ENCODE measurements at regions not wholly inside any gene's neighbourhood (a gene's known extent, or its start where the extent isn't known, plus 50 kb on each side); places are given as distances from the start of the nearest gene placed in this dataset.

DNA sequence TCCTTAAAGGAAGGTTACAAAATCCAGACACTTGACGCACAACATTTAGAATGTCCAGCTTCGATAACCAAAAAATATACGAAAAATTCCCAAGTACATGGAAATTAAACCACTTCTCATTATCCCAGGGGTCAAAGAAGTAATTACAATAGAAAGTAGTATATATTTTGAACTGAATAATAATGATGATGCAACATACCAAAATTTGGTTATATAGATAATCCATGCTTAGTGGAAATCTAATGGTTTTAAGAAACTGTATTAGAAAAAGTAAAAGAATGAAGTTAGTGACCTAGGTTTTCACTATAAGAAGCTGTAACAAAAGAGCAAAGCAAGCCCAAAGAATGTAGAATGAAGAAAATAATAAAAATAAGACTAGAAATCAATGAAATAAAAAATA lies 204.0 kb upstream of the PUM3 start:
- DNase-seq: no peak

DNA sequence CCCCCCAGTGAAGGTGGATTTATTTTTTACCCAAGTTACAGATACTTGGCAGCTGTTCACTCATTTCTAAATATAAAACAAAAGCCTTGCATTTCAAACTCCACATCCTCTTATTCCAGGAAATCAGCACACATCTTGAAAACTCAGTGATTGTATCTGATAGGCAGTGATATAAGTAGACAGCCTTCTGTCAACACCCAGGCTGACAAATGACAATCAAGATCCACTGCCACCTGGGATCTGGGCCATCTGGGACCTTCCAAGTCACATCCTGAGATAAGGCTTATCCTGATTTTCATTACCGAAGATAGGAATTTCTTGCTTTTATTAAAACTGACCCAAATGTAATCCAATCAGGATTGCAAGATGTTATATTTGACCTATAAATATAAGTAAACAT lies 201.3 kb upstream of the PUM3 start:
- no peak for DNase-seq

DNA sequence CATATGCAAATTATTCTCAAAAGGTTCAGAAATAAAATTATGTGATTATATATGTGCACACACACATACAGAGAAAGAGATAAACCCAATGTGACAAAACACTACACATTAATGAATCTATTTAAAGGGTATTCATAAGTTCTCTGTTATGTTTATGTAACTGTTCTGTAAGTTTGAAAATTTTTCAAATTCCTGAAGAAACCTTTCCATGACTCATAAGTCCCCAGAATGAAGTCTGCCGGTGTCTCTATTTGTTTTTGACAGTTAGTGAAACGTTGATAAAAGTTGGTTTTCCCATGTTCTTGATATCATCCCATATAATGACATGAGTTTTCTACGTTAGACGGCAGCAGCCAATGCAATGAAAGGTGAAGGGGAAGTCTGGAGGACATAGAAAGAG lies 199.5 kb upstream of the PUM3 start:
- DNase-seq: no peak

DNA sequence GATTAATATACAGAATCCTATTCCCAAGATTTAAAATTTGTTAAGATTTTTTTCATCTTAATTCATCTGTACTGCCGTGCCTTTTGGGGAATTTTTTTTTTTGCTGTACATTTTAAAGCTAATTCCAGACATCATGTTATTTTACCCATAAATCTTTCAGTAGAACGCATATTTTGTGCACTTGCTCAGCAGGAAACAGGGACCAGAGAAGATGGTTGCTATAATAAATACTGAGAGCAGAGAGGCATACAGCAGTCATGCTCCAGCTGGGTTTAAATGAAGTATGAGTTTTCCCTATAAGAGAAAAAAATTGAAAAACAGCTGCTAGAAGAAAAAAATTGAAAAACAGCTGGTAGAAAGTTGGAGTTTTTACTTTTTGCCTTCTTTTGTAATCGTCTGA lies 196.9 kb upstream of the PUM3 start:
- no peak for DNase-seq

DNA sequence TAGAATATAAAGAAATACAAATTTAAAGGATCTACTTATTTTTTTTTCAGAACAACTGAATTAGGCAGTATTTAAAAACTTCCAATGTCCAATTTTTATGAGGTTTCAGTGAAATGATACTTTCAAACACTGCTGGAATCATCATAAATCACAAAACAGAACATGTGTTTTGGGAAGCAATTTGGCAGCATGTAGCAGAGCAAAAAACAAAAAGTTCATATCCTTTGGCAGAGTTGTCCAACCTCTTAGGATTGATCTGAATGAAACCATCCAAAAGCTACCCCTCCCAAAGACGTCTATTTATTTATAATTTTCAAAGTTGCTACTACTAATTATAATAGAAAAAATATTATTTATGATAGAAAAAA lies 192.4 kb upstream of the PUM3 start:
- no peak for DNase-seq

DNA sequence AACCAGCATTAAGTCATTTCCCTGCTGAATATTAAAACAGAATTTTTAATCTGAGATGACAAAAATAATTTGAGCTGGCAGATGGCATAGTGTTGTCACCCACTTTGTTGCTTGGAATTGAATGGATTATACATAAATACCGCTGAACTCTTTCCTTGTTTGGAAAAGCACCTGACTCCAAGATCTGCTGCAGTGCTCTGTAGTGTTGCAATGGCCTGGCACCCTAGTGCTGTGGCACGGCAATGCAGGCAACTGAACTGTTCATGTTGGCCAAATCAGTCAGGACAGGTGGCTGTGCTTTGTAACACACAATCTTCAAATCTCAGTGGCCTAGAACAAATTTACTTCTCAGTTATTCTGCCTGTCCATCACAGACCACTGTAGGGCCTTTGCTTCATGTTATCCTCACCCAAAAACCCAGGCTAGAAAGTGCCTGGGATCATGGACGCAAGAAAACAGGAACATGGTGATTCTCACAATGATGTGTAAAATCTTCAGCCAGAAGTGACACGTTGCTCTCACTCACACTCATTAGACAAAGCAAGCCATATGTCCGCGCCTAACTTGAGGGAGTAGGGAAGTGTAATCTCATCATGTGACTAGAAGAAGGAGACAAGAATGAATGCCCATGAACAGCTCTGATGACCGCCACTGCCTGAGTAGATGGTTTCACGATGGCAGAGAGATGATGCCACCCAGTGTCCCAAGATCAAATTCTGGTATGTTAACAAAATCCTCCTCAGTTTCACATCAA lies 191.9 kb upstream of the PUM3 start:
- no peak for DNase-seq

DNA sequence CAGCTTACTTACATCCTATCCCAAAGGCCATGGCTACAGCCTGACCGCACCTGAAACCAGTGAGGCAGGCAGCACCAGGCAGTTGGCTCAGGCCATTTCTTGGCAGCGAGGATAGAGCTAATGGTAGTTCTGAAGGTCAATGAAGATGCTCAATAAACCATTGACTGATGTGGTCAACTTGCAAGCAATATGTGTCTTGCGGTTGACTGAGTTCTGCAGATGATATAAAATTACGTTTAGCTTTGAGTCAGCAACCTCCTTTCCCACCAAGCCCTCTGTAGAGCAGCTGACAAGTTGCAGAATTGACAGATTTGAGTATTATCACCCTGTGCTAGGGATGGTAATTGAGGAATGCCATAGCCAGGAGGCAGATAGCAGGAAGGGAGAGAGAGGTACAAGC lies 189.0 kb upstream of the PUM3 start:
- no peak for DNase-seq

DNA sequence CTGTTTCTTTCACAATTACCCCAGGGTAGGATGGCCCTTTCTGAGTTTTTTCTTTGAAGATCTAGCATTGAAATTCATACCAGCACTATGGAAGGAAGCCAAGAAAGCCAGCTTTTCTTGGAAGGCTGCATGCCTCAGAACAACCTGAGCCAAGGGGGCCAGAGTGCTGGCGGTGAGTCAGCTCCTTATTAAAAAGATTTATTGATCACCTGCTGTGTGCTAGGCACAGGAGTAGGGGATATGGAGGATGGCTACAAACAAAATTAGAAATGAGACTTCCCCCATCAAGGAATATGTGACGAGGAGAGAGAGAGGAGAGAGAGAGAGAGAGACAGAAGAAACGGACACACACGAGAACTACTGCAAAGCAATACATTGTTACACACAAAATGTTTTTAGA lies 184.6 kb upstream of the PUM3 start:
- no peak for DNase-seq

DNA sequence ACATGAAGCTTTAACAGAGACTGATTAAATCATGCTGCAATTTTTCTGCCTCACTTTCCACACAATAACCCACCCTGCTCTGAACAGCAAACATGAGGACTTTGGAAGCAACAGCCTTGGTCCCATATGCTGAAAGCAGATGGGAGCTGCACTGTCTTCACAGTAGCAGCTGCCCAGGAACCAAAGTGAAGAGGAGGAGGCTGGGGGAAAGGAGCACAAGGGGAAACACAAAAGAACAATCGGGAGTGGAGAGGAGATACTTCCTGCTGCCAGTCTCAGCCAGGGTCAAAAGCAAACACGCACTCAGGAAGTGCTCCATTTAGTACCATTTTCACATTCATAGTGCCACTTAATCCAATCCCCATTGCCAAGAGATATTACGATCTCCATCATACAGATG lies 183.3 kb upstream of the PUM3 start:
- DNase-seq: no peak

DNA sequence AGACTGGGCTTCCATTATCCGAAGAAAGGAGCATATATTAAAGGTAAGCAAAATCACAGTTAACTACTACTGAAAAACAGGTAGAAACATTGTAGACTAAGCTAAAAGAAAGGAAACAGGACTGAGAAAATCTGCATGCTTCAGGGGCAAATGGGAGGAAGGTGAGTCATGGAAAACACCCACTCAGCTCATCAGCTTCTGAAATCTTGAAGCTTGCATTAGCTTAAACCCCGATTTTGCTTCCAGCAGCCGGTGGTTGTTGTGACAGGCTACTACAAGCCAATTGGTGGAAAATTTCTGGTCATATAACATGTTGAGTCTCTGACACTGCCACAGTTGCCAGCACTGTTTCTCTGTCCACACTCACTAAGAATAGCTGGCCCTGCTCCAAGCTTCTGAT lies 179.6 kb upstream of the PUM3 start:
- DNase-seq: no peak

DNA sequence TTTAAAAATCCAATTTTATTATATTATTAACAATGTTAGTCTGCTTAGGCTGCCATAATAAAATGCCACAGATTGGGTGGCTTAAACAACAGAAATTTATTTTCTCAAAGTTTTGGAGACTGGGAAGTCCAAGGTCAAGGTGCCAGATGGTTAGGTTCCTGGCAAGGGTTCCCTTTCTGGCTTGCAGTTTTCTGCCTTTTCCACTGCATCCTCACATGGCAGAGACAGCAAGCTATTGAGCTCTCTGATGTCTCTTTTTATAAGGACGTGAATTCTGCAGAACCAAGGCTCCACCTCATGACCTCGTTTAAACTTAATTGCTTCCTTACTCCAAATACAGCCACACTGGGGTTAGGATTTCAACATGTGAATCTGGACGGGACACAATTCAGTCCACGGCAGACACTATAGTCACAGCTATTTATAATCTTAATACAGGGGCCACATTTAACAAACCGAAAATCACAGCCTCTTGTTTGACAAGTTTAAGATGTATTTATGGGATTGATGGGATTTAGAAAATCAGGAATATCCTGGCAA lies 174.9 kb upstream of the PUM3 start:
- no peak for DNase-seq

DNA sequence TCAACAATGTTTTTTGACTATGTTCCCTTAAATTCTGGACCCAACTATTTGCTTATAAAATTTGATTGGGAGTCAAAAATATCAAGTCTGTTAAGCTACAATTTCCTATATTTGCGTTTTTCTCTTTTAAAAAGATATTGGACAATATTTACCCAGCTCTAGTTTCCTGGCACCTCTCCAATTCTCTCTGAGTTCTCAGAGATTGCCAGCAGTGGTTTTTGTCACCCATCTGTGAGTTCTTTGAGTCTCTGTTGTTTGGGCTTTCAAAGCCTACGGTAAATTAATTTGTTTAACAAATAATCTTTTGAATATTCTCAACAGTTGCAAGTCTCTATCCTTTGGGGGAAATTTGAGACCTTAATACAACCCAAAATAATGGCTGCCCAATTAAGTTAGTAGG lies 174.2 kb upstream of the PUM3 start:
- DNase-seq: no peak

DNA sequence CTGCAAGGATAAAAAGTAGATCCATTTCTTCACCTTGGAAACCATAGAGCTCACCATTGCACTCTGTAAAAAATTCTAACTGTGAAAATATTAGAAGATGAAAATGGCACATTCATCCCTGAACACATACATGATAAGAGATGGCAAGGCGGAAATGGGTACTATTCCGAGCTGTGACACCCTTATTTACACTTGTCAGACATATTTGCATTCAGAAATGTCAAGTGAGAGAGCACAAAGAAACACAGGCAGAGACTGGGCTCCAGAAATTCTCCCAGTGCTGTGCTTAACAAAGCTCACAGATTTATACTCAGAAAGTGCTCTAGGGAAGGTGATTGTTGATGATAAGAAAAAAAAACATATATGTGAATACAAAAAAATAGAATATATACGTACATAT lies 170.3 kb upstream of the PUM3 start:
- DNase-seq: no peak

DNA sequence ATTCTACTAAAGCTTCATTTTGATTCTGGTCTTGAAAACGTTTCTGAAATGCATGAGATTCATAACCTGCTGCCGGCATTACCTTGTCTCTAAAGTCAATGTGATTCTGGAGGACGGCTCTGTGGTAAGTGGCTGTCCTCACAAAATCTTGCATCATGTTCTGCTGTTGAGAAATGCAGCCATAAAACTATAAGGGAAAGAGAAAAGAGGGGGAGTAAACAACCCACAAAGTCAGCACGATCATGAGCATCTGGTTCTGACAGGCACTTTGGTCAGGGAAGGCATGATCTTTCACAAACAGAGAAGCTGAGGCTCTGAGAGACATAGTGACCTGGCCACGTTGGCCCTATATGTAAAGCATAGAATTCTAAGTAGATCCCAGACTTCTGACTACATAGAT lies 168.9 kb upstream of the PUM3 start:
- DNase-seq: no peak

DNA sequence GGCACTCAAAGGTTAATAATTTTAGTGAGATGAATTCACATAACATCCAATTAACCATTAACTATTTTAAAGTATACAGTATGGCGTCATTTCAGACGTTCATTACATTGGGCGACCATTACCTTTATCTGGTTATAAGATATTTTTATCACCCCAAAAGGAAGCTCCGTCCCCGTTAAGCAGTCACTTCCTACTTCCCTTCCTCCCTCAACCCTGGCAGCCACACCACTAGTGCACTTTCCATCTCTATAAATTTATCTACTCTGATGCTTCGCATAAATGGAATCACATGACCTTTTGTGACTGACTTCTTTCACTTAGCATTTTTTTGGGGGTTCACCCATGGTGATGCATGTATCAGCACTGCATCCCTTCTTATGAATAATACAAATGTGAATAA lies 168.3 kb upstream of the PUM3 start:
- no peak for DNase-seq

DNA sequence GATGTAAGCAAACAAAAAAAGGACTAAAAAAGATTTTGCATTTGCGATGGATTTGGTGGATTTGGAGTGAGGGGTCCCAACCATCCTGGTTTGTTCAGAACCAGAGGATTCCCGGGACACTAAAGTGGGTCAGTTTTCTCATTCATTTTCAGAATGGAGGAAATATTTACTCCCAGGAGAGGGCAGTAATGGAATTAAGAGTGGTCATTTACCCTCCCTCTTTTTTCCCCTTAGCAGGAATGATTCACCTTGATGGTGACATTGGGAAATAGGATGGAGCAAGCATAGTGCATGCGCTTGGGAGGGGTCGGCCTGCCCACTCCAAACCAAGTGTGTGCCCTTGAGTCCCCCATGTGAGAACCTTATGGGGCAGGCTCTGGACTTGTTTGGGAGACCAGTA lies 164.2 kb upstream of the PUM3 start:
- no peak for DNase-seq

DNA sequence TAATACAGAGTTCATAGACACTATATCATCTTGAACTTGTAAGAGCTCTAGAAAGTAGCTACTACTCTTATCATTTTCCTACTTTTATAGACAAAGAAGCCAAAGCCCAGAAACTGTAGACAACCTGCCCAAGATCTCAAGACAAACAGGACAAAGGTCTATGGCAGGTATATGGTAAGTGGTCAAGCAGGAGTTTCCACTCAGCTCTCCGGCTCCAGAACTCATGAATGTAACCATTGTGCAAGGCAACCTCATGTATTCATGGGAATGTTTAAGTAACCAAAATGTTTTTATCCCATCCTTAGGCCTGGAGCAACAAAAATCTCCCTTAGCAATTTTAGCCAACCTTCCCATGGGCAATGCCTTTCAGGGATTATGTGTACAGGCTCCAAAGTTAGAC lies 163.4 kb upstream of the PUM3 start:
- DNase-seq: no peak

DNA sequence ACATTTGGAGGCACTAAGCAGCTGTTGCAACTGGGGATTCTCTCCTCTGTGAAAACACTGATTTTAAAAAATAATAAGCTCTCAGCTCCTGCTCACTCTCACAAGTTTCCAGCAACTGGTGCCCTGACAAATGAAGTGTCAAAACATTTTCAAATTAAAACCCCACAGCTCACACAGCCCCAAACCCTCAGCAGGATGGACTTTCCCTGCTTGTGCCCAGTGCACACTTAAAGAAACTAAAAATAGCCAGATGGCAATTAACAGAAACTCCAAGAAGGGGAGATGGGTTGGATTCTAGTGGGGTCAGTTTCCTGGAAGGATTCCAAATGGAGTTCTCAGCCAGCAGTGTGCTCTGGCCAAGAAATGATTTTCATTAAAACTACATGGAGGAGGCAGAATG lies 163.0 kb upstream of the PUM3 start:
- no peak for DNase-seq

DNA sequence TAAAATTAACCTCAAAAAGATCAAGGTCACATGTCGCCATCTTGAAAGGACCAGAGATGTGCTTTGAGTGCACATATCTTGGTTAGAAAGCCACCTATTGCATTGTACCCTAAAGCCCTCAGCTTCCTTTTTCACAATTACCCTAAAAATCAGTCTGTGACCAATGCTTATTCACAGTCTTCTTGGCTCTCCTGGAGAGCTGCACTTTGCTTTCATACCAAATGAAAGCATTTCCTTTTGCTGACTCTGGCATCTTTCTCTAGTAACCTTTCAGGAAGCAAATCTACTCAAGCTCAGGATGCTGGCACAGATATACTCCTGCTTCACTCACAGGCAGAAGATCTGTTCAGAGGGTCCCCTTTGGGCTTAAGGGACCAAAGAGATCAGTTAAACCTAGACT lies 160.7 kb upstream of the PUM3 start:
- DNase-seq: no peak

DNA sequence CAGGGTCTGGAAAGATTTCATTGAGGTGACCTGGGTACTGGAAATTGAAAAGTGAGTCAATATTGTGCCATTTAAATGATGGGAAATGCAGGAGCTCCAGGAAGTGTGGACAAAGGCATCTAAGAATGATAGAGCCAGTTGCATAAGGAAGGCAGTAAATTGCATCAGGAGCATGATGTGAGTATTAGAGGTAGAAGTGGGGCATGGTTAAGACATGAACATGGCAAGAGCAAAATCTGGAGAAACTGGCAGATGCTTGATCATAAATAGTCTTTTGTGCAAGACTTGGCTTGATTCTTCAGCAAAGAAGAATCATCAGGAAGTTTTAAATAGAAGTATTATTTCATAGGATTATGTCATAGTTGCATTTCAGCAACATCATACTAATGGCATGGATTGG lies 157.4 kb upstream of the PUM3 start:
- no peak for DNase-seq

DNA sequence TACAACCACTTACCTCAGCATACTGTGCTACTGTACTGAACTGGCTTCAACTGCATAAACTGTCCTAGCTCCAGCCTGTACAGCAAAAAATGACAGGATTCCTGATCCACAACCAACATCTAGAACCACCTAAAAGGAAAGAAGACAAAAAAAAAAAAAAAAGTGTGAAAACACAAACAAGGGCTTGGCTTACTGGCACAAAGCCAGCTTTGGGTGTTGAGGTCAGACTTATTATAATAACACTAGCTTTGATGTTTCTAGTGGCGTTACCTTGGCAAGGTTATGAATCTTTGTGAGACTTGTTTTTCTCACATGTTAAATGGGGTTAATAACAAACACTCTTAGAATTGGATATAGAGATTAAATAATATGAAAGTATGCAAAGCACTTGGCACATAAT lies 148.5 kb upstream of the PUM3 start:
- DNase-seq: no peak

DNA sequence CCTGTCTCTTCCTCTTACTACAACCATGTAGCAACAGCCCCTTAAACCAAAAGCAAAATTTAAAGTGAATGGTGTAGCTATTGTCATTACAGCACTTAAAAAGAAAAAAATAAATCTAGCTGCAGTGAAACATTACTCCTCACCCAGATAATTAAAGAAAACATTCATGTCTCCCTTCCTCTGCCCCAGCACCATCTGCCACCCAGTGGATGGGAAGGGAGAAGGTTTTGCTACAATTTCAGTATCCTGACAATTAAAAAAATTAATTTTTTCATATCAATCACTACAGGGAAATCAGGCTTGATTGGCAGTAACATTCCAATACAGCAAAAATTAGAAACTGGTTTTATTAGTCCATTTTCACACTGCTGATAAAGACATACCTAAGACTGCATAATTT lies 147.4 kb upstream of the PUM3 start:
- DNase-seq: no peak

DNA sequence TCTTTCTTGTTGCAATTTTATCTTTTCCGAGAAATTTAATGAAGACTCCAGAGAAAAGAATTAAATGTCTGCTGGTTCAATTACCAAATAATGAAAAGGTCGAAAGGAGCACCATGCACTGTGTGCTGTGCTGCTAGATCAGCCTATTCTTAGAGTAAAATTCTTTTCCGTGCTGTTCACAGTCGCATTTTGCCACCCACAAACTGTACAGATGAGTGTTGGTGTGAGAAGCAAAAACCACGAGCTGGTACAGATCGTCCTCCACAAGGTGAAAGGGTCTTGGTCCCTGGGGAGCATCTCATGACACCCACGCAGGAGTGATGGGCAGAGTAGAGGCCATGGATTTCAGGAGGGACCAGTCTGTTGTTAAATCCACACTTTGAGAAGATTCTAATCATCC lies 143.8 kb upstream of the PUM3 start:
- DNase-seq: no peak

DNA sequence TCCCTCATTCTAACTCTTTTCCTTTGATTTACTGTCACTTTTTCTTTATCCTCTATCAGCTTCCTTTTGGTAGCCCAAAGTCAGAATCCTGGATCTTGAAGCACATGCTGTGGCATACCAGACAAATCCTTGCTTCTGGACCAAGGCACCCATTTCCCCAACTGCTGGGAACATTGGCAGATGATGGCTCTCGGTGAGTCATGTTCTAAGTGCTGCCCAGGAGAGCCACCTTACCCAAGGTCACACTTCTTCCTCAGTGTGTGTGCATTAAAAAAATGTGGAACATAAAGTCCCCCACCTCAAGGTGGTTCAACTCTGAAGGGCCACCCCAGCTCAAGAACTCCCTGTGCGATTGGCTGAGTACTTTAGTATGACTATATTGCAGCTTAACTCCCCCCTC lies 141.4 kb upstream of the PUM3 start:
- no peak for DNase-seq

DNA sequence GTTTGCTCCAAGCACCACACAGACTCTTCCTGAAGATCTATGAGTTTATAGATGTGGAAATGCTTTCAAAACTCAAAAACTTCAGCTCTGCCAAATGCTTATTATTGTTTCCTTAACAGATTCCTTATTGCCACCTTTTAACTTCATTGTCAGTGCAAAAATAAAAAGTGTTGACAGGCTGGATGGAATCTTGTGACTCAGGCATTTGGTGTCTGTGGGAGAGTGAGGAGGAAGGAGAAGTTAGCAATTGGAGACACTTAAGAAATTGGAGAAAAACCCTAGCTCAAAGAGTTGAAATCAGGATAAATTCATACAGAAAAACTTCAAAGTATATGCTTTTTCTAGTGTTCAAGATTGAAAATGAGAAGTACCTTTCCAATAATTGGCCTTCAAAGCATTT lies 140.6 kb upstream of the PUM3 start:
- no peak for DNase-seq
